Mucosa of rectum (tissue), 2 donors: ENCODE measurements at regions not wholly inside any gene's neighbourhood (a gene's known extent, or its start where the extent isn't known, plus 50 kb on each side); places are given as distances from the start of the nearest gene placed in this dataset.

ENCODE experiments used
- H3K27ac ChIP-seq, 2 donors: one replicate each; pipeline ENCODE4 v1.7.0; 2013; ENCODE audit warnings: inconsistent platforms in 2 of 2, low read depth in 2 of 2, low read length in 2 of 2
- H3K27me3 ChIP-seq, 2 donors: one replicate each; pipeline ENCODE4 v1.7.0; 2013; ENCODE audit warnings: low read length in 2 of 2; ENCODE audit not compliant: control insufficient read depth in 2 of 2, insufficient read depth in 2 of 2
- H3K36me3 ChIP-seq, 2 donors: one replicate each; pipeline ENCODE4 v1.7.0; 2013; ENCODE audit warnings: low read length in 2 of 2; ENCODE audit not compliant: control insufficient read depth in 2 of 2, insufficient read depth in 2 of 2
- H3K4me1 ChIP-seq, 2 donors: one replicate each; pipeline ENCODE4 v1.7.0; 2013; ENCODE audit warnings: low read length in 2 of 2, mild to moderate bottlenecking in 1 of 2; ENCODE audit not compliant: control insufficient read depth in 2 of 2, insufficient read depth in 2 of 2
- H3K4me3 ChIP-seq, 2 donors: one replicate each; pipeline ENCODE4 v1.7.0; 2013; ENCODE audit warnings: low read length in 2 of 2
- H3K9ac ChIP-seq, 2 donors: one replicate each; pipeline ENCODE4 v1.7.0; 2013; ENCODE audit warnings: low read length in 2 of 2, low read depth in 1 of 2, mild to moderate bottlenecking in 1 of 2
- H3K9me3 ChIP-seq, 2 donors: one replicate each; pipeline ENCODE4 v1.7.0; 2013; ENCODE audit warnings: low read length in 2 of 2; ENCODE audit not compliant: control insufficient read depth in 2 of 2
- donor health status: healthy.
- donor health status: Normal muscosa, but diverticular disease.

GRCh38 chr2:236671896-236672562, 102.4 kb downstream of the ACKR3 start:
- H3K9ac ChIP-seq, result no peak overlapping the region
- no peaks in the 10 kb centered on the region for H3K4me1 ChIP-seq
- H3K27me3 ChIP-seq, result no peaks in the 10 kb centered on the region
- H3K4me3 ChIP-seq, result no peak overlapping the region
- no peaks in the 10 kb centered on the region for H3K36me3 ChIP-seq
- no peak overlapping the region for H3K27ac ChIP-seq
- H3K9me3 ChIP-seq, result no peaks in the 10 kb centered on the region

GRCh38 chr2:236672606-236673005, 103.0 kb downstream of the ACKR3 start:
- Histone ChIP-seq H3K4me1 (no peaks in the 10 kb centered on the region), H3K36me3 (no peaks in the 10 kb centered on the region)

GRCh38 chr2:236673126-236673822, 103.6 kb downstream of the ACKR3 start:
- no peaks in the 10 kb centered on the region for H3K9me3 ChIP-seq
- no peak overlapping the region for H3K27ac ChIP-seq

More at GRCh38 chr2:236672606-236673005, 103.0 kb downstream of the ACKR3 start:
- Histone ChIP-seq H3K27me3 (no peaks in the 10 kb centered on the region), H3K9ac (no peak overlapping the region), H3K9me3 (no peaks in the 10 kb centered on the region), H3K4me3 (no peak overlapping the region), H3K27ac (no peak overlapping the region)

GRCh38 chr2:236673823-236674185, 104.2 kb downstream of the ACKR3 start:
- Histone ChIP-seq H3K9me3 (no peaks in the 10 kb centered on the region), H3K9ac (no peak overlapping the region), H3K4me3 (no peak overlapping the region), H3K27me3 (no peaks in the 10 kb centered on the region), H3K4me1 (no peaks in the 10 kb centered on the region), H3K27ac (no peak overlapping the region), H3K36me3 (no peaks in the 10 kb centered on the region)

More at GRCh38 chr2:236673126-236673822, 103.6 kb downstream of the ACKR3 start:
- H3K4me3 ChIP-seq, result no peak overlapping the region
- no peaks in the 10 kb centered on the region for H3K27me3 ChIP-seq
- no peak overlapping the region for H3K9ac ChIP-seq
- H3K4me1 ChIP-seq, result no peaks in the 10 kb centered on the region
- no peaks in the 10 kb centered on the region for H3K36me3 ChIP-seq

- Histone ChIP-seq H3K9me3 (no peaks in the 10 kb centered on the region), H3K27ac (no peak overlapping the region), H3K27me3 (no peaks in the 10 kb centered on the region), H3K36me3 (no peaks in the 10 kb centered on the region), H3K4me3 (no peak overlapping the region), H3K4me1 (no peaks in the 10 kb centered on the region), H3K9ac (no peak overlapping the region)
These were observed 104.6 kb downstream of the ACKR3 start for GRCh38 chr2:236674238-236674637.

GRCh38 chr2:236674646-236675045, 105.0 kb downstream of the ACKR3 start:
- Histone ChIP-seq H3K27ac (no peak overlapping the region), H3K4me3 (no peak overlapping the region), H3K36me3 (no peaks in the 10 kb centered on the region), H3K4me1 (no peaks in the 10 kb centered on the region), H3K9me3 (no peaks in the 10 kb centered on the region), H3K9ac (no peak overlapping the region), H3K27me3 (no peaks in the 10 kb centered on the region)

GRCh38 chr2:236675051-236675450, 105.4 kb downstream of the ACKR3 start:
- Histone ChIP-seq H3K4me1 (no peaks in the 10 kb centered on the region), H3K27ac (no peak overlapping the region)

GRCh38 chr2:236675526-236675925, 105.9 kb downstream of the ACKR3 start:
- H3K9me3 ChIP-seq, result no peaks in the 10 kb centered on the region
- H3K9ac ChIP-seq, result no peak overlapping the region
- no peak overlapping the region for H3K27ac ChIP-seq
- no peaks in the 10 kb centered on the region for H3K36me3 ChIP-seq
- no peaks in the 10 kb centered on the region for H3K4me1 ChIP-seq
- no peak overlapping the region for H3K4me3 ChIP-seq
- no peaks in the 10 kb centered on the region for H3K27me3 ChIP-seq

More at GRCh38 chr2:236675051-236675450, 105.4 kb downstream of the ACKR3 start:
- no peaks in the 10 kb centered on the region for H3K36me3 ChIP-seq
- no peaks in the 10 kb centered on the region for H3K27me3 ChIP-seq
- no peak overlapping the region for H3K9ac ChIP-seq
- H3K9me3 ChIP-seq, result no peaks in the 10 kb centered on the region
- no peak overlapping the region for H3K4me3 ChIP-seq

GRCh38 chr2:236676136-236676873, 106.7 kb downstream of the ACKR3 start:
- Histone ChIP-seq H3K9ac (no peak overlapping the region), H3K36me3 (no peaks in the 10 kb centered on the region), H3K27ac (no peak overlapping the region), H3K27me3 (no peaks in the 10 kb centered on the region), H3K9me3 (no peaks in the 10 kb centered on the region), H3K4me1 (no peaks in the 10 kb centered on the region), H3K4me3 (no peak overlapping the region)

GRCh38 chr2:236677368-236677767, 107.7 kb downstream of the ACKR3 start:
- no peak overlapping the region for H3K4me3 ChIP-seq
- no peaks in the 10 kb centered on the region for H3K27me3 ChIP-seq
- H3K4me1 ChIP-seq, result no peaks in the 10 kb centered on the region
- H3K9ac ChIP-seq, result no peak overlapping the region
- H3K36me3 ChIP-seq, result no peaks in the 10 kb centered on the region
- no peaks in the 10 kb centered on the region for H3K9me3 ChIP-seq
- no peak overlapping the region for H3K27ac ChIP-seq
